ENCODE measurements at regions not wholly inside any gene's neighbourhood (a gene's known extent, or its start where the extent isn't known, plus 50 kb on each side); places are given as distances from the start of the nearest gene placed in this dataset.

- intact Hi-C loops (cut with DNase I; ENCODE audit: low total_unique reads) = no loop called here
Measured at GRCh38 chr6:166721576-166721975, 94.5 kb upstream of the RPS6KA2 start.

GRCh38 chr6:166720856-166721255 is 93.8 kb upstream of the RPS6KA2 start:
- WGBS, 5 donors = 81 to 88% (median 84%) methylated on average over 7 of the region's 7 CpGs
- no peak overlapping the region for H3K4me3 ChIP-seq
- TF ChIP-seq POLR2AphosphoS5 (IDR thresholded peaks at IDR 0.05) = no peak
- no peak for TF ChIP-seq POLR2A (IDR thresholded peaks at IDR 0.05)
- TF ChIP-seq CTCF (IDR thresholded peaks at IDR 0.05 in 8 of 11, conservative IDR thresholded peaks at IDR 0.05 in 3 of 11) = no peak
- no peaks in the 10 kb centered on the region for H3K9me3 ChIP-seq
- DNase-seq = no peak
- H3K4me1 ChIP-seq = no peaks in the 10 kb centered on the region
- H3K36me3 ChIP-seq = no peaks in the 10 kb centered on the region
- intact Hi-C loops (cut with DNase I; ENCODE audit: low total_unique reads) = no loop called here
- H3K27me3 ChIP-seq (replicated peaks in 1 of 7) = no peaks in the 10 kb centered on the region
- H3K27ac ChIP-seq = no peak overlapping the region

More at GRCh38 chr6:166721576-166721975, 94.5 kb upstream of the RPS6KA2 start:
- no peaks in the 10 kb centered on the region for H3K27me3 ChIP-seq (replicated peaks in 1 of 7)
- no peak overlapping the region for H3K27ac ChIP-seq
- no peaks in the 10 kb centered on the region for H3K4me1 ChIP-seq
- DNase-seq = no peak
- WGBS, 5 donors = 86 to 94% (median 90%) methylated on average over 16 to 17 of the region's 17 CpGs
- H3K36me3 ChIP-seq = no peaks in the 10 kb centered on the region
- no peak overlapping the region for H3K4me3 ChIP-seq
- no peak for TF ChIP-seq POLR2A (IDR thresholded peaks at IDR 0.05)
- no peak for TF ChIP-seq CTCF (IDR thresholded peaks at IDR 0.05 in 8 of 11, conservative IDR thresholded peaks at IDR 0.05 in 3 of 11)
- H3K9me3 ChIP-seq = no peaks in the 10 kb centered on the region

GRCh38 chr6:166719019-166719418 is 92.0 kb upstream of the RPS6KA2 start:
- no peak for TF ChIP-seq POLR2AphosphoS5 (IDR thresholded peaks at IDR 0.05)
- no peak for TF ChIP-seq POLR2A (IDR thresholded peaks at IDR 0.05)
- no peak for TF ChIP-seq CTCF (IDR thresholded peaks at IDR 0.05 in 8 of 11, conservative IDR thresholded peaks at IDR 0.05 in 3 of 11)
- Histone ChIP-seq H3K36me3 (no peaks in the 10 kb centered on the region), H3K4me1 (no peaks in the 10 kb centered on the region), H3K27me3 (replicated peaks in 1 of 7) (no peaks in the 10 kb centered on the region), H3K9me3 (no peaks in the 10 kb centered on the region), H3K4me3 (no peak overlapping the region), H3K27ac (no peak overlapping the region)
- no peak for DNase-seq
- intact Hi-C loops (cut with DNase I; ENCODE audit: low total_unique reads) = no loop called here
- WGBS, 5 donors = 89 to 96% (median 95%) methylated on average over 5 of the region's 5 CpGs

- no peak for TF ChIP-seq CTCF (IDR thresholded peaks at IDR 0.05 in 8 of 11, conservative IDR thresholded peaks at IDR 0.05 in 3 of 11)
- no peak for TF ChIP-seq POLR2A (IDR thresholded peaks at IDR 0.05)
- no peak for TF ChIP-seq POLR2AphosphoS5 (IDR thresholded peaks at IDR 0.05)
Measured at GRCh38 chr6:166718516-166718915, 91.5 kb upstream of the RPS6KA2 start.

More at GRCh38 chr6:166718516-166718915, 91.5 kb upstream of the RPS6KA2 start:
- intact Hi-C loops (cut with DNase I; ENCODE audit: low total_unique reads) = no loop called here
- Histone ChIP-seq H3K27ac (no peak overlapping the region), H3K27me3 (replicated peaks in 1 of 7) (no peaks in the 10 kb centered on the region), H3K4me1 (no peaks in the 10 kb centered on the region), H3K36me3 (no peaks in the 10 kb centered on the region), H3K9me3 (no peaks in the 10 kb centered on the region), H3K4me3 (no peak overlapping the region)
- no peak for DNase-seq
- WGBS, 5 donors = 55 to 81% (median 65%) methylated on average over 8 of the region's 8 CpGs

Data from spleen (tissue), 11 donors.